22Rv1 (cell line): ENCODE measurements at regions not wholly inside any gene's neighbourhood (a gene's known extent, or its start where the extent isn't known, plus 50 kb on each side); places are given as distances from the start of the nearest gene placed in this dataset.

Experiments used
- CTCF ChIP-seq: fragments of 450-650 bp; IDR thresholded peaks from 2 replicates; pipeline ENCODE4 v1.5.1; 2017; ENCODE audit warnings: mild to moderate bottlenecking
- ZFX ChIP-seq: fragments of 450-650 bp; IDR thresholded peaks from 2 replicates; pipeline ENCODE4 v1.6.1; 2017; ENCODE audit warnings: antibody characterized with exemption, borderline replicate concordance

GRCh38 chr18:57208047-57208446 is 61.2 kb downstream of the BOD1L2 start:
- TF ChIP-seq CTCF (no peak), ZFX (no peak)
